Stimulated activated CD8-positive, alpha-beta memory T cell treated with anti-CD3 and anti-CD28 coated beads, Interleukin-12 subunit alpha, Interleukin-12 subunit beta, amount 100 ng/mL, for 24 hours (primary cell): ENCODE measurements at regions not wholly inside any gene's neighbourhood (a gene's known extent, or its start where the extent isn't known, plus 50 kb on each side); places are given as distances from the start of the nearest gene placed in this dataset.
"Not testable (repeated sequence)": the region's sequence is repeated elsewhere in the genome, so short reads cannot be mapped to it uniquely, and the experiment has no call there.

Experiments
- DNase-seq: peaks from one replicate; pipeline ENCODE4 v3.0.0-alpha.2; 2020; ENCODE audit errors: extremely low read depth

GRCh38 chr14:98009177-98009576 lies 1212.0 kb downstream of the VRK1 start:
- DNase-seq, result not testable (repeated sequence)

- DNase-seq, result no peak
These were observed 1213.6 kb downstream of the VRK1 start for GRCh38 chr14:98010784-98011183.

- no peak for DNase-seq
These were observed 1217.9 kb downstream of the VRK1 start for GRCh38 chr14:98014851-98015615.

GRCh38 chr14:98015921-98016320 lies 1218.7 kb downstream of the VRK1 start:
- no peak for DNase-seq

GRCh38 chr14:98018628-98019027 lies 1221.4 kb downstream of the VRK1 start:
- DNase-seq, result no peak

GRCh38 chr14:98022541-98023520 lies 1225.6 kb downstream of the VRK1 start:
- no peak for DNase-seq

GRCh38 chr14:98028162-98028561 lies 1231.0 kb downstream of the VRK1 start:
- no peak for DNase-seq

DNA sequence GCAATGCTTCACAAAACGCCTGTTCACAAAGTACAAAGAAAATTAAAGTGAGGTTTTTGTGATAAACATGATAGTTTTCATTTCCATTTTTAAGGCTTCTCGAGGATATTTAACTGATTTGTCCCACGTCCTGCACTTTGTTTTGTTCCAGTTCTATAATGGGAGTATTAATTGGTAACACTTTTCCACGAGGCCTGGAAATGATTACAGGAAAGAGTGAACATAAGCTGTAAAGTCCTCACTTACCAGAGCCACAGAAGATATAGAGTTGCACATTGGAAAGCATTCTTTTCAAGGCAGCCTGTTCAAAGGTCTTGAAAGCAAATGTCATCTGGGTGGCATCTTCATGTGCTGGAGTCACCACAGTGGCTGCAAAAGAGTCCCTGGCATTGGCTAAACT lies 1236.6 kb downstream of the BCL11B start:
- DNase-seq, result no peak

GRCh38 chr14:98037831-98038230 lies 1234.2 kb downstream of the BCL11B start:
- no peak for DNase-seq

DNA sequence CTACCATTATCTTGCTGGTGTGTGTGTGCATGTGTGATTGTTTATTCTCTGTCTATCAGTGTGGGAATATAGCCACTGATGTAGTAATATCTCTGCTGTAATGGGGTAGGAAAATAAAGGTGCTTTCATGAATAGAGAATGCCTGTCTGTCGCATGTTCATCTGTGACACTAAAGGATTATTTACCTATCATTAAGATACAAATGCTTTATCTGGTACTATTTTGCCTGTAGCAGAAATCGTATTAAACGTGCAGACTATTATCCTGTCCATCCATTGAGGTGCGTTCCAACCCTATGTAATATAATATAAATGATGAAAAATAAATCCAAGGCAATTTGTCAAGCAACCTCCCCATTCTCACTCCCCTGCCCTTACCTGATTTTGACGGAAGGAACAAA lies 1215.1 kb downstream of the BCL11B start:
- DNase-seq, result no peak

DNA sequence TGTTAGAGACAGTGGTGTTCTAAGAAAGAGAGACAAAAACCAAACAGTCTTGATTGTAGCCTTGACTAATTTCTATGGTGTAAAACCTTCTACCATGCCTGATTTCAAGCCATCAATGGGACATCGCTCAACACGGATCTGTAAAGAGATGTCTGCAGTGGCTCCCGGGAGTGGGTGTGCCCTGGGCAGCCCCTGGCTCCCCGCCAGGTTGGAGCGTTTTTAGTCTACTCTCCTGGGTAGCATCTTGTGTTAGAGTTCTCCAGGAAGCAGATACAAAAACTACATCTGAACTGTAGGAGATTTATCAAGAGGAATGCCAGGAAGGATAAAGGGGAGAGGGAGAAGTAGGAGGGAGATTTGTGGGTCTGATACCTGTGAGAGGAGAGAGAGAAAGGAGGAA lies 1212.9 kb downstream of the BCL11B start:
- no peak for DNase-seq

GRCh38 chr14:98062083-98062482 lies 1209.9 kb downstream of the BCL11B start:
- no peak for DNase-seq

GRCh38 chr14:98069712-98070171 lies 1202.3 kb downstream of the BCL11B start:
- DNase-seq, result no peak

DNA sequence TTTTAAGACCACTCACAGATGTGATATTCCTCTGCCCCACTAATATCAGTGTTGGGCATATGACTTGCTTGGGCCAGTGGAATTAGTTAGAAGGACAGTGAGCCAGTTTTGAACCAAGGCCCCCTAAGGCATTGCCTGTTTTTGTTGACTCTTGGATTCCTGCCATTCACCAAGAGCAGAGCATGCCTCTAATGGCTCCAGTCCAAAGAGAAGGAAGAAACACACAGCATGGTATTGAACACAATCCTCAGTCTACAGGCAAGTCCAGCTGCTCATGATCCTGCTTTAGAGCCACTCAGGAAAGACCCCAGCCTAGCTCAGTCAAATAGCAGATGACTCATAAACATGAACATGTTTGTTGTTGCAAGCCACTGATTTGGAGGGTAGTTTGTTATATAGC lies 1201.5 kb downstream of the BCL11B start:
- DNase-seq, result no peak

- no peak for DNase-seq
These were observed 1197.9 kb downstream of the BCL11B start for GRCh38 chr14:98074111-98074510.

- DNase-seq, result no peak
These were observed 1194.8 kb downstream of the BCL11B start for GRCh38 chr14:98077176-98077575.

- no peak for DNase-seq
These were observed 1189.2 kb downstream of the BCL11B start for GRCh38 chr14:98082833-98083232.

- no peak for DNase-seq
These were observed 1186.2 kb downstream of the BCL11B start for GRCh38 chr14:98085751-98086150.

DNA sequence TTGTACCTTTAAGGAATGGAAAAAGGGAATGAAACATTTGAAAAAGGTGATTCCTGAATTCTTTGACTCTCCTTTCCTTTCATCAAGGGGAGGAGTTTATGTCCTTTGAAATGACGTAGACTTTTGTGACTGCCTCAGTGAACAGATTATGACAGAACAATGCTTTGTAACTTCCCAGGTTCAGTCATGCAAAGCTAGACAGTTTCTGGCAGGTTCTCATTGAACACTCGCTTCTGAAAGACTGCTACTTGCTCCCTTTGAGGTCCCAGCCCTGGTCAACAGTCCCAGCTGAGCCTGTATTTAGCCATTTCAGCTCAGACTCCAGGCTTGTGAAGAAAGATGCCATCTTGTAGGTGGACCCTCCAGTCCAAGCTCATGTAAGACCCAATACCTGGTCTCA lies 1178.9 kb downstream of the BCL11B start:
- DNase-seq, result no peak

GRCh38 chr14:98099527-98099926 lies 1172.5 kb downstream of the BCL11B start:
- no peak for DNase-seq

- no peak for DNase-seq
These were observed 1170.7 kb downstream of the BCL11B start for GRCh38 chr14:98101323-98101722.

DNA sequence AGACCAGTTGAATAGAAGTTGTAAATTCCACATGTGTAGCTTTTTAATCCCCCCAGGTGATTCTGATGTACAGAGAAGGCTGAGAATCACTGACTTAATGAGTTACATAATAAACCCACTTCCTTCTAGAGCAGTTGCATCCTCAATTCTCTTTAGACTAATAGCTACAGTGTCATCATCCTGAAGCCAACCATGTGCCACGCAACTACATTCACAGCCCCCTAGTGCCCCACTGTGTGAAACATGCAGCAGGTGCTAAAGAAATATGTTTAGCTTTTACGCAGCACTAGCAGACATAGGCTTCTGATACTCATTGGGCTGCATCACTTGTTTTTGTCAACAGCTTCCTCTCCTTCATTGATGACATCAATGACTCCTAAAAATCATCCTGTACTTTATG lies 1168.3 kb downstream of the BCL11B start:
- no peak for DNase-seq

- DNase-seq, result no peak
These were observed 1162.7 kb downstream of the BCL11B start for GRCh38 chr14:98109326-98109725.
